Natural killer cell (primary cell): ENCODE measurements at regions not wholly inside any gene's neighbourhood (a gene's known extent, or its start where the extent isn't known, plus 50 kb on each side); places are given as distances from the start of the nearest gene placed in this dataset.
A peak's percentile ranks its signal among the peaks of the same experiment; 100 is the strongest.
"Not testable (repeated sequence)": the region's sequence is repeated elsewhere in the genome, so short reads cannot be mapped to it uniquely, and the experiment has no call there.

Source experiments
- ATAC-seq, 3 donors: fragments of 150-1000 bp in 2 of 3; fragments of 200-7000 bp in 1 of 3; cut with Tn5 transposase; 1 replicate in 1 of 3; 2 replicates in 2 of 3; pipeline ENCODE4 v1.10.0; 2021; ENCODE audit warnings: mild to moderate bottlenecking in 2 of 3, moderate library complexity in 2 of 3
- DNase-seq, 2 donors: peaks; one replicate each; pipeline versions ENCODE4 v3.0.0 to v3.0.0-alpha.2; 2013 to 2021; ENCODE audit warnings: mixed read lengths in 1 of 2
- H3K27ac ChIP-seq: one replicate; pipeline ENCODE4 v1.5.1; 2013; ENCODE audit warnings: mild to moderate bottlenecking, low read length
- H3K27me3 ChIP-seq: one replicate; pipeline ENCODE4 v1.6.1; 2013; ENCODE audit warnings: low read length; ENCODE audit not compliant: control insufficient read depth, insufficient read depth
- H3K36me3 ChIP-seq: one replicate; pipeline ENCODE4 v1.6.1; 2013; ENCODE audit warnings: low read length; ENCODE audit not compliant: control insufficient read depth, insufficient read depth
- H3K4me1 ChIP-seq: one replicate; pipeline ENCODE4 v1.6.1; 2013; ENCODE audit warnings: low read length; ENCODE audit not compliant: control insufficient read depth, insufficient read depth
- H3K4me3 ChIP-seq: one replicate; pipeline ENCODE4 v1.5.1; 2013; ENCODE audit warnings: low read length
- H3K9me3 ChIP-seq: one replicate; pipeline ENCODE4 v1.6.1; 2013; ENCODE audit warnings: low read length; ENCODE audit not compliant: control insufficient read depth, insufficient read depth
- H3K27ac Mint-ChIP-seq, 2 donors: one replicate each; pipeline ENCODE4 v1.8.0; 2022; ENCODE audit warnings: mild to moderate bottlenecking in 2 of 2, mixed read lengths in 2 of 2, moderate library complexity in 1 of 2
- H3K27me3 Mint-ChIP-seq, 2 donors: one replicate each; pipeline ENCODE4 v1.8.0; 2022; ENCODE audit warnings: low read depth in 2 of 2, mixed read lengths in 2 of 2
- H3K36me3 Mint-ChIP-seq: one replicate; pipeline ENCODE4 v1.8.0; 2022; ENCODE audit warnings: mixed read lengths
- H3K4me1 Mint-ChIP-seq, 2 donors: one replicate each; pipeline ENCODE4 v1.8.0; 2022; ENCODE audit warnings: mixed read lengths in 2 of 2
- H3K4me3 Mint-ChIP-seq: one replicate; pipeline ENCODE4 v1.8.0; 2022; ENCODE audit warnings: mild to moderate bottlenecking, moderate library complexity, mixed read lengths
- H3K9me3 Mint-ChIP-seq, 2 donors: one replicate each; pipeline ENCODE4 v1.8.0; 2022; ENCODE audit warnings: mixed read lengths in 2 of 2
- WGBS: methylation state at CpG from one replicate; pipeline ENCODE4 v1.1.7; 2013; ENCODE audit warnings: missing lambda C conversion rate; ENCODE audit not compliant: insufficient coverage; 5-methylcytosine and 5-hydroxymethylcytosine counted together
- intact Hi-C: fragments of 100-400 bp; cut with micrococcal nuclease; formaldehyde crosslinking; loops from one replicate; pipeline ENCODE4 v1.14.2; 2022
- TF ChIP-seq, protein P1 (sequence below): fragments of 200-600 bp; IDR thresholded peaks from one replicate; pipeline ENCODE4 v1.8.0; 2022; ENCODE audit warnings: antibody characterized with exemption

DNA sequence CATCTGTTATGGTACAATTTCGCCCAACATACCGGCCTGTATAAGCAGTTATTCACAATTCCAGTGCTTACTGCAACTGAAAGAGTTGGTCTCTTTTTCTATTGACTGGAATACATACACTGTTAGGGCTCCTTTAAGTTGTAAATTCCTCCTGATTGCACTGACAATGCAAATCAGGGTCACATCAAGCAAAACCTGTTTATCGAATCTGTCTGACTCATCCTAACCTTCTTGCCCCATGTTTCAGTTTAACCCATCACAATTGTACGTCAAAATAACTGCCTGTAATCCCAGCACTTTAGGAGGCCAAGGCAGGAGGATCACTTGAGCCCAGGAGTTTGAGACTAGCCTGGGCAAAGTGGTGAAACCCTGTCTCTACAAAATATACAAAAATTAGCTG is 105.8 kb upstream of the NBPF11 start:
- not testable (repeated sequence) for H3K4me1 Mint-ChIP-seq

DNA sequence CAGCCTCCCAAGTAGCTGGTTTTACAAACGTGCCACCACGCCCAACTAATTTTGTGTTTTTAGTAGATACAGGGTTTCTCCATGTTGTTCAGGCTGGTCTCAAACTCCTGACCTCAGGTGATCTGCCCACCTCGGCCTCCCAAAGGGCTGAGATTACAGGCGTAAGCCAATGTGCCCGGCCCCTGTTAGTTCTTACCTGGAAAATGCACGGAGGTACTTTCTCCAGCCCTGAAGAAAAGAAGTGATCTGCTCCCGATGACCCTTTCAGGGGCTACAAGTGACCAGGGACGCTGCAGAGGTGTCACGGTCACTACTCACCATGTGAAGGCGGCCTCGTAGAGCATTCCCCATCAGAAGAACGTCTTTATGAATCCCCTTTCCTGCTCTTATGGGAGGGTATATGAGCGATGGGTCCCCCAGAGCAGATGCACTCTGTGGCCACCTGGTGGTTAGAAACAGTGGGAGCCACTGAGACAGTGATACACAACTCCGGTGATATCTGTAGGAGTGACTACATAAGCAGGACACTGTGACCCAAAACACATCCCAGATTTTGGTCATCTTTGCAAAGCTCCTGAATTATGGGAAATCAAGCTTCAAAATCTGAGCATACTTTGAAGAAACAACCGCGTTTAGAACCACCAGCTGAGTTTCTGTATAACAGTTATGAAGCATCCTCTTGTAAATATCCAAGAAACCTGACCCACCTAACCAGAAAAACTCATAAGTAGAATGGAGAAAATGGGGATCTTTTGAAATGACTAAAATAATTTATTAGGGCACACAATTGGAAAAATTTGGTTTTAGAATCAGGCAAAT is 102.7 kb upstream of the NBPF11 start:
- H3K4me1 Mint-ChIP-seq, H3K4me1 ChIP-seq, H3K36me3 ChIP-seq, H3K4me3 ChIP-seq, H3K27ac Mint-ChIP-seq, H3K27me3 ChIP-seq, H3K9me3 ChIP-seq, H3K36me3 Mint-ChIP-seq, H3K27ac ChIP-seq, H3K4me3 Mint-ChIP-seq, H3K9me3 Mint-ChIP-seq: not testable (repeated sequence)
- TF ChIP-seq, protein P1, sequence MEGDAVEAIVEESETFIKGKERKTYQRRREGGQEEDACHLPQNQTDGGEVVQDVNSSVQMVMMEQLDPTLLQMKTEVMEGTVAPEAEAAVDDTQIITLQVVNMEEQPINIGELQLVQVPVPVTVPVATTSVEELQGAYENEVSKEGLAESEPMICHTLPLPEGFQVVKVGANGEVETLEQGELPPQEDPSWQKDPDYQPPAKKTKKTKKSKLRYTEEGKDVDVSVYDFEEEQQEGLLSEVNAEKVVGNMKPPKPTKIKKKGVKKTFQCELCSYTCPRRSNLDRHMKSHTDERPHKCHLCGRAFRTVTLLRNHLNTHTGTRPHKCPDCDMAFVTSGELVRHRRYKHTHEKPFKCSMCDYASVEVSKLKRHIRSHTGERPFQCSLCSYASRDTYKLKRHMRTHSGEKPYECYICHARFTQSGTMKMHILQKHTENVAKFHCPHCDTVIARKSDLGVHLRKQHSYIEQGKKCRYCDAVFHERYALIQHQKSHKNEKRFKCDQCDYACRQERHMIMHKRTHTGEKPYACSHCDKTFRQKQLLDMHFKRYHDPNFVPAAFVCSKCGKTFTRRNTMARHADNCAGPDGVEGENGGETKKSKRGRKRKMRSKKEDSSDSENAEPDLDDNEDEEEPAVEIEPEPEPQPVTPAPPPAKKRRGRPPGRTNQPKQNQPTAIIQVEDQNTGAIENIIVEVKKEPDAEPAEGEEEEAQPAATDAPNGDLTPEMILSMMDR = peak; percentile 49
- H3K27me3 Mint-ChIP-seq = peaks cover 5 to 11% of the 10 kb centered on the region in 2 donors
- 39% methylated on average over 11 of the region's 16 CpGs for WGBS
- intact Hi-C loops = loop anchor here (10.0 kb wide), 1 partner anchor 1010 kb away; the partner anchor contains the start of gene CHD1L
- peak in 2 of 3 donors; percentile 44 to 54 for ATAC-seq
- DNase-seq = peak in 1 of 2 donors; percentile 51

More for the DNA sequence above, 105.8 kb upstream of the NBPF11 start:
- H3K4me1 ChIP-seq, H3K36me3 Mint-ChIP-seq, DNase-seq, H3K36me3 ChIP-seq, H3K27me3 ChIP-seq, H3K9me3 ChIP-seq, H3K9me3 Mint-ChIP-seq, H3K4me3 ChIP-seq, H3K27ac ChIP-seq, H3K4me3 Mint-ChIP-seq, H3K27ac Mint-ChIP-seq, ATAC-seq: not testable (repeated sequence)
- H3K27me3 Mint-ChIP-seq = peaks cover 13 to 24% of the 10 kb centered on the region in 2 donors
- intact Hi-C loops = loop anchor here (10.0 kb wide), 1 partner anchor 1013 kb away; the partner anchor contains the start of gene CHD1L
- WGBS = 78% methylated on average over 4 of the region's 4 CpGs

DNA sequence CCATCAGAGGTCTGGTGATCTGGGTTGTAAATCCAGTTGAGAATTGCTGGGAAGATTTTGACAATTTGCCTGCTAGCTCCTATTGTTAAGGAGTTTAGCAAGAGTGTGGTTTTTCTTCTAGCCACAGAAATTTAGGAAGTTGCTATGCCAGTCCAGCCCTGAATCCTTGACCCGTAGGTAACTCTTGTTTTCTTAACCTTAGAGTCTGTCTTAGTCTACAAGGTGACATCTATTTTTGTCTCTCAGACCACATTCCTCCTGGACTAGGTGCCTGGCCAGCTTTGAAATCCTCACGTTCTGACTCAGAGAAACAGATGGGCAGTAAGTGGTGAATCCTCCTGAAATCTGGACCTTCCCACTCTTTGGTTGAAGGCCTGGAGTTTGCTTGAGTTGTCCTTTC is 101.7 kb upstream of the NBPF11 start:
- not testable (repeated sequence) for ATAC-seq, H3K27me3 ChIP-seq, H3K4me1 ChIP-seq, H3K27me3 Mint-ChIP-seq, H3K9me3 ChIP-seq, H3K4me3 Mint-ChIP-seq, H3K36me3 ChIP-seq, H3K4me3 ChIP-seq, H3K4me1 Mint-ChIP-seq, H3K27ac Mint-ChIP-seq, H3K36me3 Mint-ChIP-seq, H3K27ac ChIP-seq, DNase-seq, H3K9me3 Mint-ChIP-seq
- intact Hi-C loops = loop anchor here (10.0 kb wide), 1 partner anchor 1009 kb away; the partner anchor contains the start of gene CHD1L
- 25% methylated on average over 1 of the region's 2 CpGs for WGBS

DNA sequence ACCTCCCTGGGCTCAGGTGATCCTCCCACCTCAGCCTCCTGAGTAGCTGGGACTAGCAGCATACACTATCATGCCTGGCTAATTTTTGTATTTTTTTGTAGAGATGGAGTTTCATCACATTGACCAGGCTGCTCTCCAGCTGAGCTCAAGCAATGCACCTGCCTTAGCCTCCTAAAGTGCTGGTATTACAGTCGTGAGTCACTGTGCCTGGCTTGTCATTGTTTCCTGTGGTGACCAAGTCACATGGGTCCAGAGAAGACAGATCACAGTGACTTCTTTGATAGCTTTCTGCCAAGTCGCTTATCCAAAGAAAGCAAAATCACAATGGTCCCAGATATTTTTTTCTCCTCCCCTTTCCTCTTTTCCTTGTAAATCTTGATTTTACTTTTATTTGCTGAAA is 96.7 kb upstream of the NBPF11 start:
- H3K27me3 Mint-ChIP-seq = peaks cover 3 to 18% of the 10 kb centered on the region in 2 donors
- ATAC-seq = peak; percentile 56 to 90 (median 59)
- H3K4me3 ChIP-seq = not testable (repeated sequence)

DNA sequence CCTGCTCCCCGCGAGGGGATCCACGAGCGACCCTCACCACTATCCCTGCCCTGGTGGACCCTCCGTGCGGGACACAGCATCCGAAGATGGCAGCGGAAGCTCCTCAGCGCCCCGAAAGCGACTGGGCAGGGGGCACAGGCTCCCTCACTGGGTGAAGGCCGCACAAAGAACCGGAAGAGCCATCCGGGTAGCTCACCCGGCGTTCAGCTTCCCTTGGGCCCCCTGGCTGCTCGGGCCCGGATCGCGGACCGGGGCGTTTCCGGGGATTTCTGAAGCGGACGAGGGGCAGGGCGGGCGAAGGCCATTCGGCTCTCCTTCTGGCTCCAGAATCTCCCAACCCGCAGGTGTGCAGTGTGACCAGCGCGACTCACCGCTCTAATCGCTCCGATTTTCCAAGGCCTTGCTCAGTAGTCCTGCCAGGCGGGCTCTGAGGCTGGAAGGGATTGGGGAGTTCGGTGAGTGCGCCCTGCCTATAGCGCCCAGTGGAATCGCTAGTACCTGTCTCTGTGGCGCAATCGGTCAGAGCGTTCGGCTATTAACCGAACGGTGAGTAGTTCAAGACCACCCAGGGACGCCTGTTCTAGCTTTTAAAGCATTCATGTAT is 94.3 kb upstream of the NBPF11 start:
- H3K27me3 ChIP-seq, H3K36me3 Mint-ChIP-seq, H3K4me3 ChIP-seq, intact Hi-C loops, H3K9me3 ChIP-seq, DNase-seq, H3K27ac ChIP-seq, H3K36me3 ChIP-seq, H3K9me3 Mint-ChIP-seq, H3K4me1 ChIP-seq, H3K27ac Mint-ChIP-seq, H3K4me1 Mint-ChIP-seq, ATAC-seq, H3K4me3 Mint-ChIP-seq: not testable (repeated sequence)
- 64% methylated on average over 22 of the region's 46 CpGs for WGBS
- peaks cover 3 to 18% of the 10 kb centered on the region in 2 donors for H3K27me3 Mint-ChIP-seq

More for the DNA sequence above, 96.7 kb upstream of the NBPF11 start:
- H3K27me3 ChIP-seq, DNase-seq, H3K27ac Mint-ChIP-seq, H3K36me3 ChIP-seq, H3K4me1 ChIP-seq, H3K36me3 Mint-ChIP-seq, H3K27ac ChIP-seq, H3K4me3 Mint-ChIP-seq, H3K4me1 Mint-ChIP-seq, intact Hi-C loops, H3K9me3 ChIP-seq, H3K9me3 Mint-ChIP-seq: not testable (repeated sequence)
- WGBS = 60% methylated on average over 1 of the region's 2 CpGs

DNA sequence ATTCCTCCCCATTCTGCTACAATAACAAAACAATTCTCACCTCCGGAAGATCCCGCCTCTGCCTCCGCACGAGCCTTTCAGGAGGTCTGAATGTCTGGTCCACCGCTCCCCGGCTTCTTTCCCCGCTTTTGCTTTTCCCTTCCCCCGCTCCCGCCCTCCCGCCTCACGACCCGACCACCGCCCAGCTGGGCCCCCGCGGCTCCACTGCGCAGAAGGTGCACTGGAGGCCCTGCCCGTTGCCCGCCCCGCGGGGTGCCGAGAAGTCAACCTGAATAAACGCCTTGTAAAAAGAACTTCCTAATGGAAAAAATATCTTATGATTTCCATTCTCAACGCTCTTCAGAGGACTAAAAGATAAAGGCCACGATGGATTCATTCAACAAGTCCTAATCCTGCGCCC is 93.8 kb upstream of the NBPF11 start:
- 14% methylated on average over 2 of the region's 25 CpGs for WGBS
- H3K9me3 Mint-ChIP-seq, H3K27ac ChIP-seq, ATAC-seq, H3K4me1 ChIP-seq, H3K27me3 ChIP-seq, H3K36me3 Mint-ChIP-seq, H3K4me3 Mint-ChIP-seq, DNase-seq, H3K36me3 ChIP-seq, H3K27ac Mint-ChIP-seq, H3K4me3 ChIP-seq, intact Hi-C loops, H3K4me1 Mint-ChIP-seq, H3K9me3 ChIP-seq: not testable (repeated sequence)
- H3K27me3 Mint-ChIP-seq = peaks cover 3 to 18% of the 10 kb centered on the region in 2 donors

DNA sequence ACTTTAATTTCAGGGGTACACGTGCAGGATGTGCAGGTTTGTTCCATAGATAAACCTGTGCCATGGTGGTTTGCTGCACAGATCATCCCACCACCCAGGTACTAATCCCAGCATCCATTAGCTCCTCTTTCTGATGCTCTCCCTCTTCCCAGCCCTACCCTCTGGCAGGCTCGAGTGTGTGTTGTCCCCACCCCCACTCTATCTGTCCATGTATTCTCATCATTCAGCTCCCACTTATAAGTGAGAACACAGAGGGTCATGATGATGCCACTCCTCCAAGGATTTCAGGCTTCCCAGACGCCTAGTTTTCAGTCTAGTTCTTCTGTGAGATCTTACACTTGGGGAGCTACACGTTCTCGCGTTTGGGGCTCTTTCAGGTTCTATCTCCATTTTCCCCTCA is 93.4 kb upstream of the NBPF11 start:
- no CpG with 5 or more reads among the region's 6 CpGs for WGBS

More for the DNA sequence above, 93.4 kb upstream of the NBPF11 start:
- H3K4me3 Mint-ChIP-seq, H3K4me1 ChIP-seq, intact Hi-C loops, H3K36me3 Mint-ChIP-seq, H3K27me3 ChIP-seq, H3K27ac Mint-ChIP-seq, H3K4me1 Mint-ChIP-seq, H3K9me3 ChIP-seq, H3K36me3 ChIP-seq, H3K4me3 ChIP-seq, H3K9me3 Mint-ChIP-seq, ATAC-seq, H3K27ac ChIP-seq, DNase-seq: not testable (repeated sequence)
- peaks cover 3 to 18% of the 10 kb centered on the region in 2 donors for H3K27me3 Mint-ChIP-seq
